ENCODE measurements at regions not wholly inside any gene's neighbourhood (a gene's known extent, or its start where the extent isn't known, plus 50 kb on each side); places are given as distances from the start of the nearest gene placed in this dataset.

- TF ChIP-seq CTCF (IDR thresholded peaks at IDR 0.05), result no peak
- TF ChIP-seq POLR2AphosphoS5 (IDR thresholded peaks at IDR 0.05), result no peak
- TF ChIP-seq POLR2A (IDR thresholded peaks at IDR 0.05; ENCODE audit: low read depth), result no peak
Observed at GRCh38 chr16:13393816-13394215, 492.4 kb downstream of the SHISA9 start.
